Choroid plexus epithelial cell (primary cell): ENCODE measurements at regions not wholly inside any gene's neighbourhood (a gene's known extent, or its start where the extent isn't known, plus 50 kb on each side); places are given as distances from the start of the nearest gene placed in this dataset.
A peak's percentile ranks its signal among the peaks of the same experiment; 100 is the strongest.

Source experiments
- DNase-seq: peaks from one replicate; pipeline ENCODE4 v3.0.0-alpha.2; 2010; ENCODE audit warnings: low read depth
- H3K4me3 ChIP-seq: 2 replicates; pipeline ENCODE4 v1.5.1; 2011; ENCODE audit warnings: low read depth, mild to moderate bottlenecking, control low read depth, low read length, moderate library complexity
- TF ChIP-seq, protein P1 (sequence below): conservative IDR thresholded peaks from 2 replicates; pipeline ENCODE4 v1.5.1; 2011; ENCODE audit warnings: low read depth, mild to moderate bottlenecking, control low read depth, inconsistent platforms, low read length, moderate library complexity

GRCh38 chr6:14759976-14760672, 485.7 kb upstream of the JARID2 start:
- H3K4me3 ChIP-seq, result no peak overlapping the region
- DNase-seq, result no peak
- TF ChIP-seq, protein P1, sequence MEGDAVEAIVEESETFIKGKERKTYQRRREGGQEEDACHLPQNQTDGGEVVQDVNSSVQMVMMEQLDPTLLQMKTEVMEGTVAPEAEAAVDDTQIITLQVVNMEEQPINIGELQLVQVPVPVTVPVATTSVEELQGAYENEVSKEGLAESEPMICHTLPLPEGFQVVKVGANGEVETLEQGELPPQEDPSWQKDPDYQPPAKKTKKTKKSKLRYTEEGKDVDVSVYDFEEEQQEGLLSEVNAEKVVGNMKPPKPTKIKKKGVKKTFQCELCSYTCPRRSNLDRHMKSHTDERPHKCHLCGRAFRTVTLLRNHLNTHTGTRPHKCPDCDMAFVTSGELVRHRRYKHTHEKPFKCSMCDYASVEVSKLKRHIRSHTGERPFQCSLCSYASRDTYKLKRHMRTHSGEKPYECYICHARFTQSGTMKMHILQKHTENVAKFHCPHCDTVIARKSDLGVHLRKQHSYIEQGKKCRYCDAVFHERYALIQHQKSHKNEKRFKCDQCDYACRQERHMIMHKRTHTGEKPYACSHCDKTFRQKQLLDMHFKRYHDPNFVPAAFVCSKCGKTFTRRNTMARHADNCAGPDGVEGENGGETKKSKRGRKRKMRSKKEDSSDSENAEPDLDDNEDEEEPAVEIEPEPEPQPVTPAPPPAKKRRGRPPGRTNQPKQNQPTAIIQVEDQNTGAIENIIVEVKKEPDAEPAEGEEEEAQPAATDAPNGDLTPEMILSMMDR, result no peak

- TF ChIP-seq, protein P1, result no peak
- DNase-seq, result no peak
- no peak overlapping the region for H3K4me3 ChIP-seq
Measured at GRCh38 chr6:14762077-14762476, 483.8 kb upstream of the JARID2 start.

DNA sequence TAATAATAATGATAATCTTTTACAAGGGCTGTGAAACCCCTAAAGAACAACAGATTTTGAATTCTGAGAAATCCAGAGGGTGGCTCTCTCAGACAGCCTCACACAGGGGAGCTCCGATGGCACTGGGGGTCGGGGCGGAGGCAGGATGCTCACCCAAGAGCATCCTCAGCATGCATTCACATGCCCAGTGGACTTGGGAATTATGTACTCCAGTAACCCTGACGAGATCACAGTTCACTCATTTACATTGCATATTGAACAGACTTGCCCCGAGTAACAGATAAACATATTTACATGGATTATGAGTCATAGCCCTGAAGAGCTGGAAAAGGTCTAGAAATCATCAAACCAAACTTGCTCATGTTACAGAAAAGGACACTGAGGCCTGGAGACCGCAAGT, 482.7 kb upstream of the JARID2 start:
- TF ChIP-seq, protein P1, result no peak
- no peak overlapping the region for H3K4me3 ChIP-seq
- peak; percentile 55 for DNase-seq

DNA sequence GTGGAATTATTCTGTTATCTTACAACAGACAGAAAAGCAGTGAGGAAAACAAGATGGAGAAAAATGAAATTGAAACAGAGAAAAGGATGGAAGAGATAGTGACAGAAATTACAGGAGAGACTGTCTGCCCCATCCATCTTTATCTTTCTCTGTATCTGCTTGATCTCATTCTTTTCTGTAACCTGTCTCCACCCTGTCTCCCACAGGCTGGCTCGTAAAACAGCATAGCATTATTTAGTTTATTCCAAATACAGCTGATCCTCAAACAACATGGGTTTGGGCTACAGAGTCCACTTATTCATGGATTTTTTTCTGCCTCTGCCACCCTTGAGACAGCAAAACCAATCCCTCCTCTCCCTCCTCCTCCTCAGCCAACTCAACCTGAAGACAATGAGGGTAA, 482.3 kb upstream of the JARID2 start:
- TF ChIP-seq, protein P1, result no peak
- H3K4me3 ChIP-seq, result no peak overlapping the region
- no peak for DNase-seq

GRCh38 chr6:14765106-14765505, 480.8 kb upstream of the JARID2 start:
- DNase-seq, result no peak

GRCh38 chr6:14765721-14766390, 480.0 kb upstream of the JARID2 start:
- DNase-seq, result no peak
- no peak overlapping the region for H3K4me3 ChIP-seq
- TF ChIP-seq, protein P1, result no peak

More at GRCh38 chr6:14765106-14765505, 480.8 kb upstream of the JARID2 start:
- no peak overlapping the region for H3K4me3 ChIP-seq
- TF ChIP-seq, protein P1, result no peak

- H3K4me3 ChIP-seq, result no peak overlapping the region
- DNase-seq, result no peak
- TF ChIP-seq, protein P1, result no peak
Measured at GRCh38 chr6:14766391-14766994, 479.4 kb upstream of the JARID2 start.
